H1 (cell line): ENCODE measurements at regions not wholly inside any gene's neighbourhood (a gene's known extent, or its start where the extent isn't known, plus 50 kb on each side); places are given as distances from the start of the nearest gene placed in this dataset.

Experiments used
- CTCF ChIA-PET: fragments of 300-600 bp; sonication (Branson Sonifier 250); formaldehyde crosslinking; loops from one replicate; lab custom pipeline; 2021; ENCODE audit not compliant: partially characterized antibody; lab: Charles Lee
- POLR2A ChIA-PET: fragments of 300-600 bp; sonication (Branson Sonifier 250); formaldehyde crosslinking; loops from one replicate; lab custom pipeline; 2021; ENCODE audit warnings: inconsistent platforms; ENCODE audit not compliant: partially characterized antibody; lab: Charles Lee
- DNase-seq, 2 experiments: peaks; one replicate each; pipeline versions ENCODE4 v3.0.0 to v3.0.0-alpha.2; 2010 to 2022; ENCODE audit warnings: low spot score in 2 of 2, low read depth in 1 of 2, mixed read lengths in 1 of 2
- FAIRE-seq: peaks from 2 replicates; lab custom pipeline; 2011; peaks lifted over from hg19 to GRCh38; lab: Jason Lieb, UNC
- H2AFZ ChIP-seq: 2 replicates; pipeline ENCODE4 v1.8.1; 2012; ENCODE audit warnings: low read length, inconsistent platforms
- H2AK5ac ChIP-seq: 2 replicates; pipeline ENCODE4 v1.6.1; 2013; ENCODE audit warnings: low read depth, low read length
- H2BK120ac ChIP-seq: replicated peaks from 2 replicates; pipeline ENCODE3; 2013; ENCODE audit warnings: low read depth, low read length, inconsistent platforms
- H2BK12ac ChIP-seq: 2 replicates; pipeline ENCODE4 v1.6.1; 2013; ENCODE audit warnings: low read depth, low read length
- H2BK15ac ChIP-seq: 2 replicates; pipeline ENCODE4 v1.6.1; 2013; ENCODE audit warnings: low read length
- H2BK20ac ChIP-seq: 2 replicates; pipeline ENCODE4 v1.6.1; 2013; ENCODE audit warnings: low read length
- H2BK5ac ChIP-seq: 2 replicates; pipeline ENCODE4 v1.6.1; 2013; ENCODE audit warnings: low read depth, low read length
- H3K14ac ChIP-seq: 2 replicates; pipeline ENCODE4 v1.6.1; 2013; ENCODE audit warnings: inconsistent platforms; ENCODE audit not compliant: insufficient read length
- H3K18ac ChIP-seq: 2 replicates; pipeline ENCODE4 v1.6.1; 2013; ENCODE audit warnings: low read length; ENCODE audit errors: extremely low read depth
- H3K23ac ChIP-seq: 2 replicates; pipeline ENCODE4 v1.6.1; 2013; ENCODE audit warnings: inconsistent platforms; ENCODE audit not compliant: insufficient read length
- H3K23me2 ChIP-seq: 2 replicates; pipeline ENCODE4 v1.6.1; 2013; ENCODE audit warnings: low read depth, low read length
- H3K27ac ChIP-seq: 2 replicates; pipeline ENCODE4 v1.6.1; 2011; ENCODE audit warnings: low read depth, low read length, inconsistent platforms
- H3K27me3 ChIP-seq, 4 experiments: replicated peaks in 1 of 4; 1 replicate in 1 of 4; 2 replicates in 3 of 4; pipeline versions ENCODE4 v1.6.1 to v1.8.1; 2011 to 2013; ENCODE audit warnings: low read length in 3 of 4, mild to moderate bottlenecking in 3 of 4, inconsistent platforms in 2 of 4, mixed read lengths in 2 of 4, moderate library complexity in 1 of 4; ENCODE audit not compliant: control insufficient read depth in 3 of 4, insufficient read depth in 3 of 4; ENCODE audit errors: extremely low read depth in 1 of 4
- H3K36me3 ChIP-seq, 4 experiments: 2 replicates each; pipeline versions ENCODE4 v1.6.1 to v1.8.1; 2011 to 2013; ENCODE audit warnings: mild to moderate bottlenecking in 4 of 4, low read length in 3 of 4, moderate library complexity in 2 of 4, control low read depth in 1 of 4, inconsistent platforms in 1 of 4; ENCODE audit not compliant: insufficient read depth in 4 of 4, control insufficient read depth in 2 of 4
- H3K4ac ChIP-seq: replicated peaks from 2 replicates; pipeline ENCODE3; 2013; ENCODE audit warnings: low read length, low read depth, mixed read lengths, inconsistent platforms; ENCODE audit not compliant: insufficient read length
- H3K4me1 ChIP-seq, 4 experiments: replicated peaks in 1 of 4; 1 replicate in 1 of 4; 2 replicates in 3 of 4; pipeline versions ENCODE4 v1.6.1 to v1.8.1; 2011 to 2013; ENCODE audit warnings: low read length in 3 of 4, inconsistent platforms in 2 of 4, mixed read lengths in 1 of 4; ENCODE audit not compliant: insufficient read depth in 4 of 4, control insufficient read depth in 3 of 4
- H3K4me2 ChIP-seq, 2 experiments: 2 replicates each; pipeline versions ENCODE4 v1.6.1 to v1.8.1; 2011 to 2013; ENCODE audit warnings: low read depth in 2 of 2, low read length in 2 of 2, control low read depth in 1 of 2, inconsistent platforms in 1 of 2, mild to moderate bottlenecking in 1 of 2; ENCODE audit not compliant: insufficient read depth in 1 of 2
- H3K4me3 ChIP-seq, 4 experiments: fragments of 200-600, 300-600 bp in 1 of 4; sonication (generic), shearing (Covaris generic), sonication (Bioruptor Twin) in 1 of 4; 2 replicates each; pipeline versions ENCODE4 v1.5.1 to v1.8.1; 2011 to 2016; ENCODE audit warnings: low read length in 4 of 4, low read depth in 3 of 4, control low read depth in 2 of 4, inconsistent platforms in 2 of 4, mild to moderate bottlenecking in 2 of 4, mixed read lengths in 1 of 4, moderate library complexity in 1 of 4; ENCODE audit not compliant: insufficient read depth in 2 of 4; ENCODE audit errors: extremely low read depth in 1 of 4
- H3K56ac ChIP-seq: replicated peaks from 2 replicates; pipeline ENCODE3; 2013; ENCODE audit warnings: low read depth, mild to moderate bottlenecking, mixed read lengths, low read length, inconsistent platforms; ENCODE audit not compliant: insufficient read length
- H3K79me1 ChIP-seq: 2 replicates; pipeline ENCODE4 v1.6.1; 2013; ENCODE audit warnings: low read depth, low read length, control low read depth
- H3K79me2 ChIP-seq, 2 experiments: 2 replicates each; pipeline versions ENCODE4 v1.6.1 to v1.8.1; 2012 to 2013; ENCODE audit warnings: low read length in 2 of 2, mild to moderate bottlenecking in 2 of 2, inconsistent platforms in 1 of 2; ENCODE audit not compliant: insufficient read depth in 2 of 2, control insufficient read depth in 1 of 2
- H3K9ac ChIP-seq, 4 experiments: replicated peaks in 1 of 4; 1 replicate in 1 of 4; 2 replicates in 3 of 4; pipeline versions ENCODE4 v1.6.1 to v1.8.1; 2011 to 2013; ENCODE audit warnings: low read depth in 3 of 4, low read length in 3 of 4, control low read depth in 2 of 4, mild to moderate bottlenecking in 2 of 4, moderate library complexity in 2 of 4, inconsistent platforms in 1 of 4; ENCODE audit errors: extremely low read depth in 1 of 4
- H3K9me3 ChIP-seq, 2 experiments: 2 replicates each; pipeline versions ENCODE4 v1.6.1 to v1.8.1; 2012 to 2013; ENCODE audit warnings: mild to moderate bottlenecking in 2 of 2, moderate library complexity in 2 of 2, control low read depth in 1 of 2, inconsistent platforms in 1 of 2, low read depth in 1 of 2, low read length in 1 of 2, mixed read lengths in 1 of 2; ENCODE audit not compliant: insufficient read depth in 2 of 2
- H4K20me1 ChIP-seq, 2 experiments: replicated peaks in 1 of 2; 2 replicates each; pipeline versions ENCODE3 to v1.8.1; 2011 to 2013; ENCODE audit warnings: inconsistent platforms in 2 of 2, low read length in 2 of 2, mild to moderate bottlenecking in 1 of 2; ENCODE audit not compliant: insufficient read depth in 2 of 2, control insufficient read depth in 1 of 2
- H4K5ac ChIP-seq: 2 replicates; pipeline ENCODE4 v1.6.1; 2013; ENCODE audit warnings: low read length, low read depth, mixed read lengths, inconsistent platforms; ENCODE audit not compliant: insufficient read length
- H4K8ac ChIP-seq: 2 replicates; pipeline ENCODE4 v1.8.0; 2013; ENCODE audit warnings: mild to moderate bottlenecking, moderate library complexity, low read length, inconsistent platforms; ENCODE audit not compliant: insufficient read depth; ENCODE audit errors: extremely low read depth
- H4K91ac ChIP-seq: replicated peaks from 2 replicates; pipeline ENCODE3; 2013; ENCODE audit warnings: low read length, mixed read lengths, inconsistent platforms; ENCODE audit not compliant: insufficient read length
- JUND ChIP-seq: IDR thresholded peaks from 2 replicates; pipeline ENCODE4 v1.6.1; 2011; ENCODE audit warnings: mild to moderate bottlenecking, improper control_type of control experiment, low read length
- USF2 ChIP-seq: IDR thresholded peaks from 2 replicates; pipeline ENCODE4 v1.6.1; 2011; ENCODE audit warnings: low read length, improper control_type of control experiment
- WGBS, 2 experiments: shearing (Covaris generic) in 1 of 2; methylation state at CpG; one replicate each; pipeline versions ENCODE4 v1.1.6 to v1.1.7; 2013 to 2015; ENCODE audit warnings: low lambda C conversion rate in 2 of 2, mixed read lengths in 2 of 2, inconsistent platforms in 1 of 2, low coverage in 1 of 2, missing lambda C conversion rate in 1 of 2; ENCODE audit not compliant: insufficient replicate concordance in 2 of 2, insufficient coverage in 1 of 2, insufficient read length in 1 of 2; ENCODE audit errors: extremely low coverage in 1 of 2, missing lambda C conversion rate in 1 of 2; 5-methylcytosine and 5-hydroxymethylcytosine counted together

- Histone ChIP-seq H2AK5ac (no peak overlapping the region), H3K4me2 (no peak overlapping the region), H4K8ac (no peak overlapping the region), H3K9ac (no peak overlapping the region), H2BK20ac (no peak overlapping the region), H3K23ac (no peak overlapping the region), H3K79me1 (no peaks in the 10 kb centered on the region), H3K9me3 (no peaks in the 10 kb centered on the region), H2AFZ (no peak overlapping the region), H2BK120ac (no peak overlapping the region), H3K36me3 (no peaks in the 10 kb centered on the region), H2BK15ac (no peak overlapping the region), H3K14ac (no peak overlapping the region), H3K4ac (no peak overlapping the region), H3K4me3 (no peak overlapping the region), H3K79me2 (no peaks in the 10 kb centered on the region), H3K18ac (no peak overlapping the region), H3K27me3 (no peaks in the 10 kb centered on the region; a peak in 1 of 7 replicates), H3K56ac (no peak overlapping the region), H3K4me1 (no peaks in the 10 kb centered on the region), H2BK12ac (no peak overlapping the region), H2BK5ac (no peak overlapping the region), H4K5ac (no peak overlapping the region), H4K20me1 (no peaks in the 10 kb centered on the region), H4K91ac (no peak overlapping the region), H3K23me2 (no peaks in the 10 kb centered on the region), H3K27ac (no peak overlapping the region)
- FAIRE-seq (no peak), DNase-seq (no peak)
- WGBS, 2 experiments: 86% methylated on average over 16 of the region's 16 CpGs; no CpG with 5 or more reads in 1 of the 2 experiments
- ChIA-PET CTCF (interaction anchor here (0.6 to 1.5 kb wide), 4 partner anchors 10 to 37 kb away, joined by 3 to 5 read pairs (median 3); no protein-coding TSS in a partner anchor), POLR2A (interaction anchor here (3.3 kb wide), 1 partner anchor 13 kb away, joined by 9 read pairs; no protein-coding TSS in a partner anchor)
- TF ChIP-seq USF2: no peak
- no peak for TF ChIP-seq JUND
Measured at GRCh38 chr20:62536871-62537401, 61.1 kb upstream of the GATA5 start.
